ENCODE measurements at regions not wholly inside any gene's neighbourhood (a gene's known extent, or its start where the extent isn't known, plus 50 kb on each side); places are given as distances from the start of the nearest gene placed in this dataset.

- Histone ChIP-seq H2BK120ac (ENCODE audit: low read depth, low read length) (no peak overlapping the region), H2AK5ac (ENCODE audit: low read length, severe bottlenecking) (no peak overlapping the region), H3K27ac (ENCODE audit: low read length, poor library complexity, severe bottlenecking) (no peak overlapping the region), H3K9ac (ENCODE audit: low read length) (no peak overlapping the region), H3K4me1 (ENCODE audit: control insufficient read depth, insufficient read depth, low read depth, low read length) (no peaks in the 10 kb centered on the region), H3K14ac (ENCODE audit: low read length in 2 of 2) (no peak overlapping the region), H4K91ac (ENCODE audit: low read length) (no peak overlapping the region), H3K4ac (ENCODE audit: low read depth in 1 of 2, low read length in 2 of 2) (no peak overlapping the region), H3K4me3 (ENCODE audit: insufficient read depth in 1 of 2, low read depth in 1 of 2, low read length in 2 of 2) (no peak overlapping the region), H3K36me3 (ENCODE audit: control insufficient read depth in 1 of 2, insufficient read depth in 2 of 2, low read depth in 1 of 2, low read length in 2 of 2) (no peaks in the 10 kb centered on the region), H2AFZ (ENCODE audit: low read depth, low read length) (no peak overlapping the region), H3K79me1 (replicated peaks; ENCODE audit: low read length, poor library complexity, severe bottlenecking) (no peaks in the 10 kb centered on the region), H3K18ac (ENCODE audit: low read depth in 1 of 2, low read length in 2 of 2) (no peak overlapping the region), H2BK5ac (ENCODE audit: low read depth, low read length, poor library complexity, severe bottlenecking) (no peak overlapping the region), H3K4me2 (ENCODE audit: low read length, poor library complexity, severe bottlenecking) (no peak overlapping the region), H3K23ac (ENCODE audit: low read length in 2 of 2) (no peak overlapping the region), H2BK15ac (ENCODE audit: low read depth, poor library complexity, severe bottlenecking) (no peak overlapping the region), H2BK12ac (ENCODE audit: low read length in 2 of 2) (no peak overlapping the region), H4K8ac (ENCODE audit: low read length) (no peak overlapping the region), H3K27me3 (ENCODE audit: control insufficient read depth in 1 of 2, insufficient read depth in 1 of 2, low read length in 2 of 2) (no peaks in the 10 kb centered on the region), H3K9me3 (ENCODE audit: control insufficient read depth, low read length) (no peaks in the 10 kb centered on the region)
- 25% methylated on average over 2 of the region's 4 CpGs for WGBS
- no peak for DNase-seq
Observed at GRCh38 chr1:60421965-60422364, 348.4 kb upstream of the C1orf87 start.

DNA sequence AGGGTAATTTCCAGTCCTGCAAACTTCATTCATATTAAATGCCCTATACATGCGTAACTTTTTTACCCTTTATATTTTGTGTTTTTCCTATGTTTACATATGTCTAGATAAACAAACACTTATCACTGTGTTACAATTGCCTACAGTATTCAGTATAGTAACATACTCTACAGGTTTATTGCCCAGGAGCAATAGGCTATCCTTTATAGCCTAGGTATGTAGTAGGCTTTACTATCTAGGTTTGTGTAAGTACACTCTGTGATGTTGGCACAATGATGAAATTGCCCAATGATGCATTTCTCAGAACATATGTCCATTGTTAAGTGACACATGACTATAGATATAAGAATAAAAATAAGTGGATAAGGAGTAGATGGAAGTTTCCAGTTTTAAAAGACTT is 345.5 kb upstream of the C1orf87 start:
- no peak overlapping the region for H2BK15ac ChIP-seq (ENCODE audit: low read depth, poor library complexity, severe bottlenecking)
- no peaks in the 10 kb centered on the region for H3K9me3 ChIP-seq (ENCODE audit: control insufficient read depth, low read length)
- H3K36me3 ChIP-seq (ENCODE audit: control insufficient read depth in 1 of 2, insufficient read depth in 2 of 2, low read depth in 1 of 2, low read length in 2 of 2) = no peaks in the 10 kb centered on the region
- WGBS = no CpG with 5 or more reads among the region's 1 CpG
- H2BK5ac ChIP-seq (ENCODE audit: low read depth, low read length, poor library complexity, severe bottlenecking) = no peak overlapping the region
- H3K4me3 ChIP-seq (ENCODE audit: insufficient read depth in 1 of 2, low read depth in 1 of 2, low read length in 2 of 2) = no peak overlapping the region
- H3K79me1 ChIP-seq (replicated peaks; ENCODE audit: low read length, poor library complexity, severe bottlenecking) = no peaks in the 10 kb centered on the region
- H4K8ac ChIP-seq (ENCODE audit: low read length) = no peak overlapping the region
- no peak overlapping the region for H3K14ac ChIP-seq (ENCODE audit: low read length in 2 of 2)
- H3K27me3 ChIP-seq (ENCODE audit: control insufficient read depth in 1 of 2, insufficient read depth in 1 of 2, low read length in 2 of 2) = no peaks in the 10 kb centered on the region
- H2AFZ ChIP-seq (ENCODE audit: low read depth, low read length) = no peak overlapping the region
- H2BK12ac ChIP-seq (ENCODE audit: low read length in 2 of 2) = no peak overlapping the region
- no peak overlapping the region for H3K18ac ChIP-seq (ENCODE audit: low read depth in 1 of 2, low read length in 2 of 2)
- H4K91ac ChIP-seq (ENCODE audit: low read length) = no peak overlapping the region
- H3K4me2 ChIP-seq (ENCODE audit: low read length, poor library complexity, severe bottlenecking) = no peak overlapping the region
- no peak overlapping the region for H3K23ac ChIP-seq (ENCODE audit: low read length in 2 of 2)
- no peak overlapping the region for H2AK5ac ChIP-seq (ENCODE audit: low read length, severe bottlenecking)
- DNase-seq = no peak
- H3K4me1 ChIP-seq (ENCODE audit: control insufficient read depth, insufficient read depth, low read depth, low read length) = no peaks in the 10 kb centered on the region
- no peak overlapping the region for H3K27ac ChIP-seq (ENCODE audit: low read length, poor library complexity, severe bottlenecking)
- H3K4ac ChIP-seq (ENCODE audit: low read depth in 1 of 2, low read length in 2 of 2) = no peak overlapping the region
- H3K9ac ChIP-seq (ENCODE audit: low read length) = no peak overlapping the region
- no peak overlapping the region for H2BK120ac ChIP-seq (ENCODE audit: low read depth, low read length)

DNA sequence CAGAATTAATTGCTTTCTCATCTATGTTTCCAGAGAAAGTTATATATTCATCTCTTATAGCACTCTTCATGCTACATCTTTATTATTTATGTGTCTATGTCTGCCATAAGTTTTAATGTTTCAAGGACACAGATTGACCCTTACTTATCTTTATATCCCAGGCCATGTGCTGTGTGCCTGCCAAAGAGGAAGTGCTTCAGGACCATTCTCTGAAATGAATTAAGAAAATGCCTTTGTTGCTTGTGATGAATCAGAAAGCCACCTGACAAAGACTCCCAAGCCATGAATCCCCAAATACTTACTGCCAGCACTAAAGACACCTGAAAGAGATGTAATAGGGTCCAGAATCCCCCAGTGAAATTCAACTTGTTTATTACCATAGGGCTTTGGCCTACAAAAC is 342.1 kb upstream of the C1orf87 start:
- no peak overlapping the region for H2BK15ac ChIP-seq (ENCODE audit: low read depth, poor library complexity, severe bottlenecking)
- no peaks in the 10 kb centered on the region for H3K9me3 ChIP-seq (ENCODE audit: control insufficient read depth, low read length)
- H3K23ac ChIP-seq (ENCODE audit: low read length in 2 of 2) = no peak overlapping the region
- H3K27ac ChIP-seq (ENCODE audit: low read length, poor library complexity, severe bottlenecking) = no peak overlapping the region
- no peaks in the 10 kb centered on the region for H3K36me3 ChIP-seq (ENCODE audit: control insufficient read depth in 1 of 2, insufficient read depth in 2 of 2, low read depth in 1 of 2, low read length in 2 of 2)
- H3K4ac ChIP-seq (ENCODE audit: low read depth in 1 of 2, low read length in 2 of 2) = no peak overlapping the region
- H4K91ac ChIP-seq (ENCODE audit: low read length) = no peak overlapping the region
- H2AK5ac ChIP-seq (ENCODE audit: low read length, severe bottlenecking) = no peak overlapping the region
- no peak overlapping the region for H3K4me2 ChIP-seq (ENCODE audit: low read length, poor library complexity, severe bottlenecking)
- DNase-seq = no peak
- no peak overlapping the region for H4K8ac ChIP-seq (ENCODE audit: low read length)
- no peaks in the 10 kb centered on the region for H3K79me1 ChIP-seq (replicated peaks; ENCODE audit: low read length, poor library complexity, severe bottlenecking)
- H2BK120ac ChIP-seq (ENCODE audit: low read depth, low read length) = no peak overlapping the region
- H3K27me3 ChIP-seq (ENCODE audit: control insufficient read depth in 1 of 2, insufficient read depth in 1 of 2, low read length in 2 of 2) = no peaks in the 10 kb centered on the region
- no peak overlapping the region for H3K4me3 ChIP-seq (ENCODE audit: insufficient read depth in 1 of 2, low read depth in 1 of 2, low read length in 2 of 2)
- no peak overlapping the region for H2AFZ ChIP-seq (ENCODE audit: low read depth, low read length)
- H2BK12ac ChIP-seq (ENCODE audit: low read length in 2 of 2) = no peak overlapping the region
- H2BK5ac ChIP-seq (ENCODE audit: low read depth, low read length, poor library complexity, severe bottlenecking) = no peak overlapping the region
- no peak overlapping the region for H3K14ac ChIP-seq (ENCODE audit: low read length in 2 of 2)
- H3K4me1 ChIP-seq (ENCODE audit: control insufficient read depth, insufficient read depth, low read depth, low read length) = no peaks in the 10 kb centered on the region
- H3K9ac ChIP-seq (ENCODE audit: low read length) = no peak overlapping the region
- H3K18ac ChIP-seq (ENCODE audit: low read depth in 1 of 2, low read length in 2 of 2) = no peak overlapping the region

- Histone ChIP-seq H3K4me2 (ENCODE audit: low read length, poor library complexity, severe bottlenecking) (no peak overlapping the region), H3K23ac (ENCODE audit: low read length in 2 of 2) (no peak overlapping the region), H3K27ac (ENCODE audit: low read length, poor library complexity, severe bottlenecking) (no peak overlapping the region), H3K18ac (ENCODE audit: low read depth in 1 of 2, low read length in 2 of 2) (no peak overlapping the region), H3K27me3 (ENCODE audit: control insufficient read depth in 1 of 2, insufficient read depth in 1 of 2, low read length in 2 of 2) (no peaks in the 10 kb centered on the region), H3K79me1 (replicated peaks; ENCODE audit: low read length, poor library complexity, severe bottlenecking) (no peaks in the 10 kb centered on the region), H3K36me3 (ENCODE audit: control insufficient read depth in 1 of 2, insufficient read depth in 2 of 2, low read depth in 1 of 2, low read length in 2 of 2) (no peaks in the 10 kb centered on the region), H2AK5ac (ENCODE audit: low read length, severe bottlenecking) (no peak overlapping the region), H2BK5ac (ENCODE audit: low read depth, low read length, poor library complexity, severe bottlenecking) (no peak overlapping the region), H3K4ac (ENCODE audit: low read depth in 1 of 2, low read length in 2 of 2) (no peak overlapping the region), H4K8ac (ENCODE audit: low read length) (no peak overlapping the region), H3K9me3 (ENCODE audit: control insufficient read depth, low read length) (no peaks in the 10 kb centered on the region), H4K91ac (ENCODE audit: low read length) (no peak overlapping the region), H3K9ac (ENCODE audit: low read length) (no peak overlapping the region), H2BK12ac (ENCODE audit: low read length in 2 of 2) (no peak overlapping the region), H2BK120ac (ENCODE audit: low read depth, low read length) (no peak overlapping the region), H3K14ac (ENCODE audit: low read length in 2 of 2) (no peak overlapping the region), H2BK15ac (ENCODE audit: low read depth, poor library complexity, severe bottlenecking) (no peak overlapping the region), H2AFZ (ENCODE audit: low read depth, low read length) (no peak overlapping the region), H3K4me1 (ENCODE audit: control insufficient read depth, insufficient read depth, low read depth, low read length) (no peaks in the 10 kb centered on the region), H3K4me3 (ENCODE audit: insufficient read depth in 1 of 2, low read depth in 1 of 2, low read length in 2 of 2) (no peak overlapping the region)
- DNase-seq = no peak
- WGBS = no CpG with 5 or more reads among the region's 1 CpG
Observed at GRCh38 chr1:60413091-60413490, 339.5 kb upstream of the C1orf87 start.
